ENCODE measurements at regions not wholly inside any gene's neighbourhood (a gene's known extent, or its start where the extent isn't known, plus 50 kb on each side); places are given as distances from the start of the nearest gene placed in this dataset.

DNA sequence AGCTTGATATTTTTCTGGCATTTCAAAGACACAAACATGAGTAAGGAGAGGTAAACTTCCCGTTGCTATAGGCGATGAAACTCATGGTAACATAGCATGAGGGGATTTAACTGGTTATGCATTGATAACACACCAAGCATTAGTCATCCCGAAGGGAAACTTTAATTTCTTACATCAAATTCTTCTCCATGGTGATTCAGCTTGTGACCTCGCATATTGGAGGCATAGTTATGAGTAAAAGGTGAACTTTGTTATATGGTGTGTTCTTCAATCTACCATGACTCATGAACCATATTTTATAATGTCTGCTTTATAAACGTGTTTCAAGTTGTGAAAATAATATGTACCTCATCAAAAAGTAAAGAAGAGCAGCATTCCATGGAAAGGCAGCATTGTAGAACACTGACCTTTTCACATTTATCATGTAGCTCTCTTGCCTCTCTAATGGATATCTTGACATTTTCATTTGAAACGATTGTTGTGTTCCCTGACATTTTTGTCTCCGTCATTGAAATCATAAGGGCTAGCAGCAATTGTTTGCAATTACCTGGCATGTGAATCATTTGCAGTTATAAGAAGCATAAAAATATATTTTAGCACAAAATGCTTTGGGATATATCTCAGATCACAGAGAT is 491.8 kb downstream of the ANXA1 start:
- Histone ChIP-seq H3K4me3 (ENCODE audit: low read depth, low read length, poor library complexity, severe bottlenecking) (no peak overlapping the region), H4K20me1 (ENCODE audit: insufficient read depth, low read length) (no peaks in the 10 kb centered on the region), H3K79me2 (ENCODE audit: insufficient read depth, low read depth, low read length) (no peaks in the 10 kb centered on the region), H2AFZ (ENCODE audit: low read length) (no peak overlapping the region), H3K4me2 (ENCODE audit: low read length) (no peak overlapping the region), H3K36me3 (ENCODE audit: insufficient read depth, low read length) (no peaks in the 10 kb centered on the region), H3K4me1 (ENCODE audit: insufficient read depth, low read length, poor library complexity, severe bottlenecking) (no peaks in the 10 kb centered on the region), H3K9me2 (ENCODE audit: insufficient read depth, low read length) (no peaks in the 10 kb centered on the region), H3K9me3 (ENCODE audit: low read length) (no peaks in the 10 kb centered on the region), H3K27ac (ENCODE audit: low read depth, low read length, poor library complexity, severe bottlenecking) (no peak overlapping the region)
- ChIA-PET CTCF (ENCODE audit: unreplicated experiment) (no interaction called here), POLR2A (no interaction called here)
- intact Hi-C loops (cut with micrococcal nuclease; ENCODE audit: unreplicated experiment) = no loop called here
- BruUV-seq (replicated peaks) = no TSS peak
- no peak for DNase-seq (ENCODE audit: low spot score)
- no peak for TF ChIP-seq EZH2phosphoT487 (IDR thresholded peaks at IDR 0.05; ENCODE audit: borderline replicate concordance, low read depth, low read length)
- TF ChIP-seq CTCF (conservative IDR thresholded peaks at IDR 0.05; ENCODE audit: low read length) = no peak

DNA sequence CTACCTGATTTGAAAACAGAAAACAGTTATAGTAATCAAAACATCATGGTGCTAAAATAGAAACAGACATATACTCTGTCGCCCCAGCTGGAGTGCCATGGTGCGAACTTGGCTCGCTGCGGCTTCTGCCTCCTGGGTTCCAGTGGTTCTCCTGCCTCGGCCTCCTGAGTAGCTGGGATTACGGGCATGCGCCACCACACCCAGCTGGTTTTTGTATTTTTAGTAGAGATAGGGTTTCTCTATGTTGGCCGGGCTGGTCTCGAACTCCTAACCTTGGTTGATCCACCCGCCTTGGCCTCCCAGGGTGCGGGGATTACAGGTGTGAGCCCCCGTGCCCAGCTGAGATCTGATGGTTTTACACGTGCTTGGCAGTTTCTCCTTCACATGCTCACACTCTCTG is 495.9 kb downstream of the ANXA1 start:
- Histone ChIP-seq H3K79me2 (ENCODE audit: insufficient read depth, low read depth, low read length) (no peaks in the 10 kb centered on the region), H4K20me1 (ENCODE audit: insufficient read depth, low read length) (no peaks in the 10 kb centered on the region), H3K9me3 (ENCODE audit: low read length) (no peaks in the 10 kb centered on the region), H3K36me3 (ENCODE audit: insufficient read depth, low read length) (no peaks in the 10 kb centered on the region), H3K4me2 (ENCODE audit: low read length) (no peak overlapping the region), H3K4me3 (ENCODE audit: low read depth, low read length, poor library complexity, severe bottlenecking) (no peak overlapping the region), H2AFZ (ENCODE audit: low read length) (no peak overlapping the region), H3K9me2 (ENCODE audit: insufficient read depth, low read length) (no peaks in the 10 kb centered on the region), H3K27ac (ENCODE audit: low read depth, low read length, poor library complexity, severe bottlenecking) (no peak overlapping the region), H3K4me1 (ENCODE audit: insufficient read depth, low read length, poor library complexity, severe bottlenecking) (no peaks in the 10 kb centered on the region)
- no peak for DNase-seq (ENCODE audit: low spot score)
- intact Hi-C loops (cut with micrococcal nuclease; ENCODE audit: unreplicated experiment) = no loop called here
- no TSS peak for BruUV-seq (replicated peaks)
- TF ChIP-seq EZH2phosphoT487 (IDR thresholded peaks at IDR 0.05; ENCODE audit: borderline replicate concordance, low read depth, low read length) (no peak), CTCF (conservative IDR thresholded peaks at IDR 0.05; ENCODE audit: low read length) (no peak)
- CTCF ChIA-PET (ENCODE audit: unreplicated experiment) = no interaction called here
- POLR2A ChIA-PET = no interaction called here

- intact Hi-C loops (cut with micrococcal nuclease; ENCODE audit: unreplicated experiment) = no loop called here
- DNase-seq (ENCODE audit: low spot score) = no peak
- Histone ChIP-seq H3K79me2 (ENCODE audit: insufficient read depth, low read depth, low read length) (no peaks in the 10 kb centered on the region), H3K9me3 (ENCODE audit: low read length) (no peaks in the 10 kb centered on the region), H3K9me2 (ENCODE audit: insufficient read depth, low read length) (no peaks in the 10 kb centered on the region), H3K4me3 (ENCODE audit: low read depth, low read length, poor library complexity, severe bottlenecking) (no peak overlapping the region), H3K27ac (ENCODE audit: low read depth, low read length, poor library complexity, severe bottlenecking) (no peak overlapping the region), H3K4me2 (ENCODE audit: low read length) (no peak overlapping the region), H3K4me1 (ENCODE audit: insufficient read depth, low read length, poor library complexity, severe bottlenecking) (no peaks in the 10 kb centered on the region), H4K20me1 (ENCODE audit: insufficient read depth, low read length) (no peaks in the 10 kb centered on the region), H3K36me3 (ENCODE audit: insufficient read depth, low read length) (no peaks in the 10 kb centered on the region), H2AFZ (ENCODE audit: low read length) (no peak overlapping the region)
- CTCF ChIA-PET (ENCODE audit: unreplicated experiment) = no interaction called here
- BruUV-seq (replicated peaks) = no TSS peak
- TF ChIP-seq EZH2phosphoT487 (IDR thresholded peaks at IDR 0.05; ENCODE audit: borderline replicate concordance, low read depth, low read length) (no peak), CTCF (conservative IDR thresholded peaks at IDR 0.05; ENCODE audit: low read length) (no peak)
- POLR2A ChIA-PET = interaction anchor here (0.6 kb wide), 1 partner anchor 892 kb away, joined by 3 read pairs; no protein-coding TSS in a partner anchor
These were observed 497.9 kb downstream of the ANXA1 start for GRCh38 chr9:73649552-73649951.

Data from OCI-LY7 (cell line).